ENCODE measurements at regions not wholly inside any gene's neighbourhood (a gene's known extent, or its start where the extent isn't known, plus 50 kb on each side); places are given as distances from the start of the nearest gene placed in this dataset.
"Not testable (repeated sequence)": the region's sequence is repeated elsewhere in the genome, so short reads cannot be mapped to it uniquely, and the experiment has no call there.

GRCh38 chr21:5089399-5090089 lies 5431.8 kb upstream of the TPTE start:
- DNase-seq (peak; percentile 29 to 82 (median 51)), ATAC-seq (peak; percentile 51 to 71 (median 65))
- intact Hi-C loops (cut with DNase I); H3K9me3 ChIP-seq; H3K27ac ChIP-seq; H3K4me3 ChIP-seq; H3K36me3 ChIP-seq; H3K27me3 ChIP-seq; H3K4me1 ChIP-seq: not testable (repeated sequence)
- WGBS, 4 donors = 54 to 59% methylated on average over 4 of the region's 15 CpGs; no CpG with 5 or more reads in 2 of the 4 donors

- DNase-seq (peak in 3 of 5 donors; percentile 7 to 53 (median 11)), ATAC-seq (peak in 2 of 4 donors; percentile 10 to 23)
- intact Hi-C loops (cut with DNase I) = not testable (repeated sequence)
Measured at GRCh38 chr21:5090132-5091079, 5431.0 kb upstream of the TPTE start.

GRCh38 chr21:5091274-5091673 lies 5430.1 kb upstream of the TPTE start:
- DNase-seq; H3K27ac ChIP-seq; H3K4me1 ChIP-seq; H3K36me3 ChIP-seq; H3K27me3 ChIP-seq; H3K4me3 ChIP-seq; ATAC-seq; H3K9me3 ChIP-seq; intact Hi-C loops (cut with DNase I): not testable (repeated sequence)
- no CpG with 5 or more reads among the region's 11 CpGs for WGBS, 4 donors

More at GRCh38 chr21:5090132-5091079, 5431.0 kb upstream of the TPTE start:
- H3K9me3 ChIP-seq, H3K27me3 ChIP-seq, H3K4me3 ChIP-seq, H3K4me1 ChIP-seq, H3K36me3 ChIP-seq: not testable (repeated sequence)
- peak overlapping the region in 2 of 12 donors; percentile 25 to 37 for H3K27ac ChIP-seq
- WGBS, 4 donors = 90 to 95% (median 93%) methylated on average over 8 to 20 of the region's 34 CpGs

GRCh38 chr21:5095628-5096027 lies 5425.8 kb upstream of the TPTE start:
- ATAC-seq = peak in 3 of 4 donors; percentile 22 to 63 (median 53)
- H3K36me3 ChIP-seq; H3K4me3 ChIP-seq; H3K27ac ChIP-seq; H3K27me3 ChIP-seq; H3K4me1 ChIP-seq; H3K9me3 ChIP-seq; intact Hi-C loops (cut with DNase I): not testable (repeated sequence)
- peak in 1 of 5 donors; percentile 9 for DNase-seq
- 64 to 74% methylated on average over 4 to 6 of the region's 15 CpGs; no CpG with 5 or more reads in 2 of the 4 donors for WGBS, 4 donors

DNA sequence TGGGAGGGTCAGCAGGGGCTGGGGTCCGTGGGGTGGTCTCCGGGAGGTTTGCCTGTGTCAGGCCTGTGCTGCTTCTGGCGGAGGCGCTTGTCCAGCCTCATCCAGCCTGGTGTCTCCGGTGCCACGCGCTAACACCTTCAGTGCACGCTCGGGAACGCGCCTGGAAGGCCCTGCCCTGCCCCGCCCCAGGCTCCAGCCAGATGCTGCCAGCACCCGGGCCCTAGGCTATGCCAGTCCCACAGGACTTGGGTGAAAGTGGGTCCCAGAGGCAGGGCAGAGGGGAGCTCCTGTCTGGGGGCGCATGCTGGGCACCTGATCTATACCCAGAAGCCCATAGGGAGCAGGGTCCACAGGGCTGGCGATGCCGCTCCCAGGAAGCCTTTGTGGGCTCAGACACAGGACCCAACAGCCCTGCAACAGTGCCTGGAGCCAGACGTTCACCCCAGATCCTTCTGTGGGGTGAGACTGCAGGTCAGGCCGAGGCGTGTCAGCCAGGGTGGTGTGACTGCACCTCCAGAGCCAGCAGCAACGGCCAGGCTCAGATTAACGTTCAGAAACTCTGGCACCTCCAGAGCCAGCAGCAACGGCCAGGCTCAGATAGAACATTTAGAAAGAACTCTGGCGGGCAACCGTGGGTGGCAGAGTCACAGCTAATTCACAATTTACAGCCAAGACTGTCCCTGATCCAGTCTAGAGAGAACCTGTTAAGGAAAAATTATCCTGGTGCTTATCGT lies 5423.2 kb upstream of the TPTE start:
- ATAC-seq; H3K4me3 ChIP-seq; intact Hi-C loops (cut with DNase I); H3K9me3 ChIP-seq; H3K27me3 ChIP-seq; H3K36me3 ChIP-seq; H3K4me1 ChIP-seq; H3K27ac ChIP-seq: not testable (repeated sequence)
- peak in 1 of 5 donors; percentile 6 for DNase-seq
- WGBS, 4 donors = 96 to 100% (median 98%) methylated on average over 5 to 16 of the region's 25 CpGs; no CpG with 5 or more reads in 1 of the 4 donors

DNA sequence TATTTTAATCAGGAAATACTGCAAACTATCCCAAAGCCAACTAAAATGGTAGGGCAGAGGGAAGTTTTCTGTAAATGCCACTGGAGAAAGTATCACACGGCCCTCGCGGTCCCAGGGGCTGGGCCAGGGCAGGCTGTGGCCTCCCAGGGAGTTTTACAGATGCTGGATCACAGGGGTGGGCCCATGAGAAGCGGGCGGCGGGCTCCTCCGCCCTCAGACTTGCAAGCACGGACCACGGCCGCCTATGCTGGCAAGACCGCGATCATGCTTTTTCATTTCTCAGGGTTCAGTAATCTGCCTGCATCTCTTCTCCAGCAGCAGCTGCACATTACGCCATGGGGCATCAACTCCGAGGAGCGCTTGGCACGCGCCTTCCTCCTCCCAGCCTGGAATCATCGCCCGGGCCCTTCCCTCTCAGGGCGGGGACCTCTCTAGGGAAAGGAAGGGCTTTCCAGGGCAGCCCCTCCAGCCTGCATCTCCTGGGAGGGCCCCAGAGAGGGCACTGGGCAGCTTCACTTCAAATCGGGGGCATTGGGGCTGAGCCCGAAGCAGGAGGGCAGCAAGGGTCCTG lies 5420.7 kb upstream of the TPTE start:
- H3K4me1 ChIP-seq; H3K27me3 ChIP-seq; H3K27ac ChIP-seq; intact Hi-C loops (cut with DNase I); H3K36me3 ChIP-seq; H3K9me3 ChIP-seq; DNase-seq; H3K4me3 ChIP-seq: not testable (repeated sequence)
- WGBS, 4 donors = no CpG with 5 or more reads among the region's 22 CpGs
- ATAC-seq = peak in 3 of 4 donors; percentile 36 to 47 (median 40)

DNA sequence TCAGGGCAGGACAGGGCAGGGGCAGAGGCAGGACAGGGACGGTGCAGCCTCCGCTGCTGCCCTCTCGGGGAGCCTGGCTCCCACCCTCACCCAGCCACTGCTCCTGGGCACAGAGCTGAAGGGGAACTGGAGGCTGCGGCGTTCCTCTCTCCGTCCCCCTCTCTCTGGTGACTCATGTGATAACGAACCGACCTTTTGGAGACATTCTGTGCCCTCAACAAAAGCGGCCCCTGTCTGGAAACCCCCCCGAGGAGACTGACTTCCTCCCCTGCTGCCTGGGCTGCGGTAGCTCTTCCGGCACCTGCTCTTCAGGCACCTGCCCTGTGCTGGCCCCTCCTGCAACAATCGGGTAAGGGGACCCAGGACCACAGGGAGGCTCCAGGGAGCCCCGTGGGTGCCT lies 5419.6 kb upstream of the TPTE start:
- WGBS, 4 donors = 26 to 40% methylated on average over 6 to 9 of the region's 14 CpGs; no CpG with 5 or more reads in 2 of the 4 donors
- H3K4me1 ChIP-seq; H3K36me3 ChIP-seq; intact Hi-C loops (cut with DNase I); H3K9me3 ChIP-seq; H3K27me3 ChIP-seq: not testable (repeated sequence)
- H3K27ac ChIP-seq = peak overlapping the region in 3 of 12 donors; percentile 34 to 66 (median 38)
- DNase-seq (peak; percentile 18 to 67 (median 29)), ATAC-seq (peak; percentile 52 to 59 (median 54))
- H3K4me3 ChIP-seq = peak overlapping the region in 4 of 12 donors; percentile 9 to 29 (median 20)

- H3K27me3 ChIP-seq; H3K4me3 ChIP-seq; intact Hi-C loops (cut with DNase I); H3K36me3 ChIP-seq; H3K4me1 ChIP-seq; H3K9me3 ChIP-seq; H3K27ac ChIP-seq: not testable (repeated sequence)
- ATAC-seq (peak in 1 of 4 donors; percentile 21), DNase-seq (peak in 2 of 5 donors; percentile 12 to 18)
- 75 to 80% (median 79%) methylated on average over 2 to 13 of the region's 27 CpGs for WGBS, 4 donors
Measured at GRCh38 chr21:5103880-5104561, 5417.4 kb upstream of the TPTE start.

- H3K4me1 ChIP-seq; H3K9me3 ChIP-seq; intact Hi-C loops (cut with DNase I); ATAC-seq; H3K27me3 ChIP-seq; H3K36me3 ChIP-seq; H3K4me3 ChIP-seq; H3K27ac ChIP-seq: not testable (repeated sequence)
- 78 to 97% (median 90%) methylated on average over 5 to 6 of the region's 11 CpGs; no CpG with 5 or more reads in 1 of the 4 donors for WGBS, 4 donors
- DNase-seq = peak in 1 of 5 donors; percentile 14
Measured at GRCh38 chr21:5104562-5104928, 5416.8 kb upstream of the TPTE start.

All from heart left ventricle (tissue), 16 donors.